ENCODE measurements at regions not wholly inside any gene's neighbourhood (a gene's known extent, or its start where the extent isn't known, plus 50 kb on each side); places are given as distances from the start of the nearest gene placed in this dataset.

DNA sequence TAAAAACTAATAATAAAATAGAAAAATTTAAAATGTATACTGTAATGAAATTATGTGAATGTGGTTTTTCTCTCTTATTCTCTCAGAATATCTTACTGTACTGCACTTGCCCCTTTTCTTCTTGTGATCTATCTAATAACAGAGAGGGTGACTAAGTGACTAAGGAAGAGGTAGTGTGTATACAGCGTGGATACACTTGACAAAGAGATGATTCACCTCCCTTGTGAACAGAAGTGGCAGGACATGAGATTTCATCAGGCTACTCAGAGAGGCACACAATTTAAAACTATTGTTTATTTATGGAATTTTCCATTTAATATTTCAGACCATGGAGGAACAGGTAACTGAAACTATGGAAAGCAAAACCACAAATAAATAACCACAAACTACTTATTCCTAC, 806.6 kb upstream of the GHITM start:
- H3K27me3 ChIP-seq (replicated peaks; ENCODE audit: control insufficient read depth, insufficient read depth, low read length), result no peaks in the 10 kb centered on the region
- H3K36me3 ChIP-seq (ENCODE audit: control insufficient read depth, insufficient read depth, low read length), result no peaks in the 10 kb centered on the region
- TF ChIP-seq, protein P1, sequence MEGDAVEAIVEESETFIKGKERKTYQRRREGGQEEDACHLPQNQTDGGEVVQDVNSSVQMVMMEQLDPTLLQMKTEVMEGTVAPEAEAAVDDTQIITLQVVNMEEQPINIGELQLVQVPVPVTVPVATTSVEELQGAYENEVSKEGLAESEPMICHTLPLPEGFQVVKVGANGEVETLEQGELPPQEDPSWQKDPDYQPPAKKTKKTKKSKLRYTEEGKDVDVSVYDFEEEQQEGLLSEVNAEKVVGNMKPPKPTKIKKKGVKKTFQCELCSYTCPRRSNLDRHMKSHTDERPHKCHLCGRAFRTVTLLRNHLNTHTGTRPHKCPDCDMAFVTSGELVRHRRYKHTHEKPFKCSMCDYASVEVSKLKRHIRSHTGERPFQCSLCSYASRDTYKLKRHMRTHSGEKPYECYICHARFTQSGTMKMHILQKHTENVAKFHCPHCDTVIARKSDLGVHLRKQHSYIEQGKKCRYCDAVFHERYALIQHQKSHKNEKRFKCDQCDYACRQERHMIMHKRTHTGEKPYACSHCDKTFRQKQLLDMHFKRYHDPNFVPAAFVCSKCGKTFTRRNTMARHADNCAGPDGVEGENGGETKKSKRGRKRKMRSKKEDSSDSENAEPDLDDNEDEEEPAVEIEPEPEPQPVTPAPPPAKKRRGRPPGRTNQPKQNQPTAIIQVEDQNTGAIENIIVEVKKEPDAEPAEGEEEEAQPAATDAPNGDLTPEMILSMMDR (IDR thresholded peaks at IDR 0.05; ENCODE audit: insufficient read depth, low read length, poor library complexity, severe bottlenecking), result no peak
- no peak overlapping the region for H3K4me3 ChIP-seq (replicated peaks; ENCODE audit: low read depth, low read length)
- no peak for DNase-seq (ENCODE audit: extremely low read depth, insufficient read length)

- no peak for DNase-seq (ENCODE audit: extremely low read depth, insufficient read length)
- H3K36me3 ChIP-seq (ENCODE audit: control insufficient read depth, insufficient read depth, low read length), result no peaks in the 10 kb centered on the region
- no peak overlapping the region for H3K4me3 ChIP-seq (replicated peaks; ENCODE audit: low read depth, low read length)
- H3K27me3 ChIP-seq (replicated peaks; ENCODE audit: control insufficient read depth, insufficient read depth, low read length), result no peaks in the 10 kb centered on the region
- TF ChIP-seq, protein P1 (IDR thresholded peaks at IDR 0.05; ENCODE audit: insufficient read depth, low read length, poor library complexity, severe bottlenecking), result no peak
These were observed 805.7 kb upstream of the GHITM start for GRCh38 chr10:83333566-83333965.

DNA sequence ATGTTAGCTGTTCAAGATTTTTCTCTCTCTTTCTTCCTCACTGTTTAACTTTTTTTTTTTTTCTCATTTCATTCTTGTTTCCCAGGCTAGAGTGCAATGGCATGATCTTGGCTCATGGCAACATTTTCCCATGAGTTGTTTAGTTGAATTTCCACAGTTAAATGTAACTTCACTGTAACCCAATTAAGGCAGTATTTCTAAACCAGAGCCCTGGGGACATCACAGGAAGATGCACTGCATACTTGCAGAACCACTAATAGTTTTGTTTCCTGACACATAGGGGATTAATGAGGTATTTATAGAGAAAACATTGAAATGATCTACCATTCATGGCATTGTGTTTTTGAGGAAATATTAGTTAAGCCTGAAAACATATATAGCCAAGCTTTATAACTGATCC, 795.6 kb upstream of the GHITM start:
- no peaks in the 10 kb centered on the region for H3K27me3 ChIP-seq (replicated peaks; ENCODE audit: control insufficient read depth, insufficient read depth, low read length)
- H3K36me3 ChIP-seq (ENCODE audit: control insufficient read depth, insufficient read depth, low read length), result no peaks in the 10 kb centered on the region
- TF ChIP-seq, protein P1 (IDR thresholded peaks at IDR 0.05; ENCODE audit: insufficient read depth, low read length, poor library complexity, severe bottlenecking), result no peak
- DNase-seq (ENCODE audit: extremely low read depth, insufficient read length), result no peak
- H3K4me3 ChIP-seq (replicated peaks; ENCODE audit: low read depth, low read length), result no peak overlapping the region

DNA sequence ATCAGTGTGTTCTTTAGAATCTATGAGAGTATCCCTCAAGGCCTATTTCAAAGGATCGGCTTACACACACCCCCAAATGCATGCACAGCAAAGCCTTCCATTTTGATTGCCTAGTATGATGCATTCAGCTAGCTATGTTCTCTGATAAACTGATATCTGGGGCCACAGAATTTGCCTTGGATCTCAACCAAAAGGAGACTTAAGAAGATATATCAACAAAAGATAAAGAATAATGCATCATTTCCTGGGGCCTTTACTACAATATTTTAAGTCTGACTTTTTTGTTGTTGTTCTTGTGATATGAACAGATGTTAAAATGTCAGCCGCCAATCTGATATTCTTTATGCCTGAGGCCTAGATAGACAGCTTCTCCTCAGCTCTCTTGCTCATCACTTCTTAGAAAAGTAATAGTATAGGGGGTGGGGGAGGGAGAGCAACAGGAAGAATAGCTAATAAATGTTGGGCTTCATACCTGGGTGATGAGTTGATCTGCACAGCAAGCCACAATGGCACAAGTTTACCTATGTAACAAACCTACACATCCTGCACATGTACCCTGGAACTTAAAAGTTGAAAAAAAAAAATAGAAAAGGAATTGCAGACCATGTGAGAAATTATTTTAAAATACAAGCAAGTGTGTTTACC, 792.9 kb upstream of the GHITM start:
- no peak overlapping the region for H3K4me3 ChIP-seq (replicated peaks; ENCODE audit: low read depth, low read length)
- no peak for DNase-seq (ENCODE audit: extremely low read depth, insufficient read length)
- H3K36me3 ChIP-seq (ENCODE audit: control insufficient read depth, insufficient read depth, low read length), result no peaks in the 10 kb centered on the region
- TF ChIP-seq, protein P1 (IDR thresholded peaks at IDR 0.05; ENCODE audit: insufficient read depth, low read length, poor library complexity, severe bottlenecking), result no peak
- no peaks in the 10 kb centered on the region for H3K27me3 ChIP-seq (replicated peaks; ENCODE audit: control insufficient read depth, insufficient read depth, low read length)

GRCh38 chr10:83352588-83352987, 786.7 kb upstream of the GHITM start:
- Histone ChIP-seq H3K36me3 (ENCODE audit: control insufficient read depth, insufficient read depth, low read length) (no peaks in the 10 kb centered on the region), H3K4me3 (replicated peaks; ENCODE audit: low read depth, low read length) (no peak overlapping the region)
- TF ChIP-seq, protein P1 (IDR thresholded peaks at IDR 0.05; ENCODE audit: insufficient read depth, low read length, poor library complexity, severe bottlenecking), result no peak

GRCh38 chr10:83354456-83354855, 784.9 kb upstream of the GHITM start:
- TF ChIP-seq, protein P1 (IDR thresholded peaks at IDR 0.05; ENCODE audit: insufficient read depth, low read length, poor library complexity, severe bottlenecking), result no peak
- H3K4me3 ChIP-seq (replicated peaks; ENCODE audit: low read depth, low read length), result no peak overlapping the region
- H3K27me3 ChIP-seq (replicated peaks; ENCODE audit: control insufficient read depth, insufficient read depth, low read length), result no peaks in the 10 kb centered on the region

More at GRCh38 chr10:83352588-83352987, 786.7 kb upstream of the GHITM start:
- DNase-seq (ENCODE audit: extremely low read depth, insufficient read length), result no peak
- no peaks in the 10 kb centered on the region for H3K27me3 ChIP-seq (replicated peaks; ENCODE audit: control insufficient read depth, insufficient read depth, low read length)

More at GRCh38 chr10:83354456-83354855, 784.9 kb upstream of the GHITM start:
- no peak for DNase-seq (ENCODE audit: extremely low read depth, insufficient read length)
- no peaks in the 10 kb centered on the region for H3K36me3 ChIP-seq (ENCODE audit: control insufficient read depth, insufficient read depth, low read length)

All from GM06990 (cell line).